KBM-7 (cell line): ENCODE measurements at regions not wholly inside any gene's neighbourhood (a gene's known extent, or its start where the extent isn't known, plus 50 kb on each side); places are given as distances from the start of the nearest gene placed in this dataset.

Experiments used
- DNase-seq: peaks from one replicate; pipeline ENCODE4 v3.0.0-alpha.2; 2015
- in situ Hi-C: fragments of 300-500 bp; cut with MboI; formaldehyde crosslinking; loops from 2 replicates; pipeline ENCODE4 v1.14.3; 2020; ENCODE audit warnings: low sequenced_read_pairs, low pct_unique_long_range_greater_than_20kb, mixed read lengths

DNA sequence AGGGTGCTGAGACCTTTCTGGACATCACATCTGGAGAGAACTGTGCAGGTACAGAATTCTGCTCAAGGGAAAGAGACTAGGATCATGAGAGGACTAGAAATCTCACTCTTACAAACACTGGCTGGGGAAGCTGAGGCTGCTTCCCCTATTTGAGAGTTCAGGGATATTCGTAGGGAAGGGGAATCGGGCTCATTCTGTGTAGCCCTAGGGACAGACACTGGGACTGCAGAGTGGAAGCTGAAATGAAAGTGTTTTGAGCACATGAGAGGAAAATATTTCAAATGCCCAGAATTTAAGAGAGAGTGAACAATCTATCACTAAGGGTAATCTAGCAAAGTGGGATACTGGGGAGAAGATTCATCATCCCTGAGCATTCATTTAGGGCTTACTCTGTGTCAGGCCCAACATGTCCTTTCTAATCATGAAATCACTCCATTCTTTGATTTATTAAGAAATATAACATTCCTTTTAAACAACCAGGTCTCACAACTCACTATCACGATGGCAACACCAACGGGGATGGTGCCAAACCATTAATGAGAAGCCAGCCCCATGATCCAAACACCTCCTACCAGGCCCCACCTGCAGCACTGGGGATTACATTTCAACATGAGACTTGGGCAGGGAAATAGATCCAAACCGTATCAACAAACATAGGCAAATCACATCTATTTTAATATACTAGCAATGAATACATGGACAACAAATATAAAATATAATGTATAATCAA lies 63.0 kb downstream of the CPN2 start:
- no peak for DNase-seq
- in situ Hi-C loops: no loop called here
